Left ventricle myocardium inferior (tissue), 1 donor: ENCODE measurements at regions not wholly inside any gene's neighbourhood (a gene's known extent, or its start where the extent isn't known, plus 50 kb on each side); places are given as distances from the start of the nearest gene placed in this dataset.

ENCODE experiments used
- DNase-seq: peaks from one replicate; pipeline ENCODE4 v3.0.0-alpha.2; 2020
- H3K27ac ChIP-seq: fragments of 200-600 bp; replicated peaks from 2 replicates; pipeline ENCODE4 v1.8.0; 2021
- H3K27me3 ChIP-seq: fragments of 200-600 bp; 2 replicates; pipeline ENCODE4 v1.8.0; 2021; ENCODE audit warnings: low read depth
- H3K36me3 ChIP-seq: fragments of 200-600 bp; 2 replicates; pipeline ENCODE4 v1.8.0; 2021
- H3K4me1 ChIP-seq: fragments of 200-600 bp; 2 replicates; pipeline ENCODE4 v1.8.0; 2021
- H3K4me3 ChIP-seq: fragments of 200-600 bp; 2 replicates; pipeline ENCODE4 v1.8.0; 2021; ENCODE audit warnings: mild to moderate bottlenecking, moderate library complexity
- H3K9me3 ChIP-seq: fragments of 200-600 bp; replicated peaks from 2 replicates; pipeline ENCODE4 v1.8.0; 2021
- CTCF ChIP-seq: fragments of 200-600 bp; IDR thresholded peaks from 2 replicates; pipeline ENCODE4 v1.8.0; 2021; ENCODE audit warnings: antibody characterized with exemption, mild to moderate bottlenecking, borderline replicate concordance
- intact Hi-C: fragments of 100-400 bp; cut with micrococcal nuclease; formaldehyde crosslinking; loops from one replicate; pipeline ENCODE4 v1.11.0; 2022
- donor health status: DM: no; HTN: yes; CAD: no; lungs with severe emphysema.

- Histone ChIP-seq H3K27me3 (no peaks in the 10 kb centered on the region), H3K4me3 (no peak overlapping the region), H3K9me3 (peaks cover 16% of the 10 kb centered on the region), H3K4me1 (no peaks in the 10 kb centered on the region), H3K27ac (no peak overlapping the region), H3K36me3 (no peaks in the 10 kb centered on the region)
- TF ChIP-seq CTCF, result no peak
- DNase-seq, result no peak
- intact Hi-C loops, result no loop called here
These were observed 808.7 kb downstream of the XPNPEP1 start for GRCh38 chr10:109114579-109114978.

GRCh38 chr10:109106604-109107003, 816.7 kb downstream of the XPNPEP1 start:
- TF ChIP-seq CTCF, result no peak
- intact Hi-C loops, result no loop called here
- Histone ChIP-seq H3K36me3 (no peaks in the 10 kb centered on the region), H3K27ac (no peak overlapping the region), H3K27me3 (no peaks in the 10 kb centered on the region), H3K4me1 (no peaks in the 10 kb centered on the region), H3K9me3 (no peaks in the 10 kb centered on the region), H3K4me3 (no peak overlapping the region)
- no peak for DNase-seq

GRCh38 chr10:109105725-109106124, 817.6 kb downstream of the XPNPEP1 start:
- intact Hi-C loops, result no loop called here
- no peak for DNase-seq
- Histone ChIP-seq H3K27me3 (no peaks in the 10 kb centered on the region), H3K27ac (no peak overlapping the region), H3K9me3 (no peaks in the 10 kb centered on the region), H3K4me3 (no peak overlapping the region), H3K4me1 (no peaks in the 10 kb centered on the region), H3K36me3 (no peaks in the 10 kb centered on the region)
- no peak for TF ChIP-seq CTCF

- DNase-seq, result no peak
- H3K4me1 ChIP-seq, result no peaks in the 10 kb centered on the region
- intact Hi-C loops, result no loop called here
- no peak overlapping the region for H3K4me3 ChIP-seq
- no peaks in the 10 kb centered on the region for H3K9me3 ChIP-seq
- no peak overlapping the region for H3K27ac ChIP-seq
- no peaks in the 10 kb centered on the region for H3K36me3 ChIP-seq
- no peak for TF ChIP-seq CTCF
- H3K27me3 ChIP-seq, result no peaks in the 10 kb centered on the region
These were observed 818.5 kb downstream of the XPNPEP1 start for GRCh38 chr10:109104806-109105205.

- no peak for TF ChIP-seq CTCF
- intact Hi-C loops, result no loop called here
These were observed 820.0 kb downstream of the XPNPEP1 start for GRCh38 chr10:109103278-109103677.

GRCh38 chr10:109089779-109090178, 833.5 kb downstream of the XPNPEP1 start:
- no peak overlapping the region for H3K4me3 ChIP-seq
- TF ChIP-seq CTCF, result no peak
- no peak overlapping the region for H3K27ac ChIP-seq
- DNase-seq, result no peak
- intact Hi-C loops, result no loop called here
- H3K36me3 ChIP-seq, result no peaks in the 10 kb centered on the region
- no peaks in the 10 kb centered on the region for H3K4me1 ChIP-seq
- H3K9me3 ChIP-seq, result peaks cover 12% of the 10 kb centered on the region
- H3K27me3 ChIP-seq, result no peaks in the 10 kb centered on the region

More at GRCh38 chr10:109103278-109103677, 820.0 kb downstream of the XPNPEP1 start:
- Histone ChIP-seq H3K4me3 (no peak overlapping the region), H3K36me3 (no peaks in the 10 kb centered on the region), H3K27ac (no peak overlapping the region), H3K27me3 (no peaks in the 10 kb centered on the region), H3K4me1 (no peaks in the 10 kb centered on the region), H3K9me3 (no peaks in the 10 kb centered on the region)
- no peak for DNase-seq
